Stomach (tissue), 4 donors: ENCODE measurements at regions not wholly inside any gene's neighbourhood (a gene's known extent, or its start where the extent isn't known, plus 50 kb on each side); places are given as distances from the start of the nearest gene placed in this dataset.

Experiments
- EP300 ChIP-seq: sonication (generic); formaldehyde crosslinking; IDR thresholded peaks from one replicate; pipeline ENCODE4 v1.6.1; 2017; ENCODE audit warnings: antibody characterized with exemption
- POLR2A ChIP-seq, 4 donors: fragments of 450-650 bp; IDR thresholded peaks; one replicate each; pipeline ENCODE4 v1.6.1; 2016; ENCODE audit warnings: antibody characterized with exemption in 4 of 4, control low read depth in 2 of 4, mild to moderate bottlenecking in 1 of 4, moderate library complexity in 1 of 4
- POLR2AphosphoS5 ChIP-seq, 3 donors: sonication (generic); formaldehyde crosslinking; IDR thresholded peaks; one replicate each; pipeline ENCODE4 v1.6.1; 2016; ENCODE audit warnings: antibody characterized with exemption in 3 of 3
- TF ChIP-seq, protein P1 (sequence below), 7 experiments: fragments of 450-650 bp in 4 of 7; fragments of 200-600 bp in 3 of 7; sonication (generic) in 3 of 7; IDR thresholded peaks; one replicate each; pipeline ENCODE4 v1.5.1; 2016 to 2019; ENCODE audit warnings: antibody characterized with exemption in 7 of 7, control low read depth in 2 of 7, mild to moderate bottlenecking in 1 of 7

DNA sequence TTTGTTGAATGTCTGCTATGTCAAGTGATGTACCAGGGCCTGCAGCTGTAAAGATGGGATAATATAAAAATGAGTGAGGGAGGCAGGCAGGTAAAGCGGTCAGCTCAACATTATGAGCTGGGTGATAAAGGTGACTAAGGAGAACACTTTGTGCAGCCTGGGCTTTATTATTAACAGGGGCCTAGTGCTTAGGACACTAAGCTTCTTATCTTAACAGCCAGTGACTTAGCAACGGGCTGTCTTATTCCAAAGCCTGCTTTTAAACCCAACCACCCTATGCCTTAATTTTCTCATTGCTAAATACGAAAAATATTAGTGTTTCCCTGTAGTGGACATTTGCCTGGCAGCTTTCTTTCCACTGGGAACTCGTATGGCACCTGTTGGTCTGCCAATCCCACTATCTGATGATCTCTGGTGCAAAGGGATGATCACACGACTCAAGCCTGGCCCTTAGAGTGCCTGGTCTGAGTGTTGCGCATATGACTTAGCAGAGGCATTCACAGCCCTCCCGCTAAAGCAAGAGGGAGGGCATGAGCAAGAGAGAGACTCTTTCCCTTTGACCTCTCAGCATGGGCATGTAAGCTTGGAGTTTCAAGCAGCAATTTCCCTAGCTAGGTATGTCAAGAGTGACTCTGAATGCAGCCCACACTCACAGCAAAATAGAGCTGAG lies 98.6 kb upstream of the PAPPA2 start:
- TF ChIP-seq POLR2AphosphoS5 (IDR thresholded peaks at IDR 0.05) (no peak), POLR2A (IDR thresholded peaks at IDR 0.05) (no peak), EP300 (no peak)
- TF ChIP-seq, protein P1, sequence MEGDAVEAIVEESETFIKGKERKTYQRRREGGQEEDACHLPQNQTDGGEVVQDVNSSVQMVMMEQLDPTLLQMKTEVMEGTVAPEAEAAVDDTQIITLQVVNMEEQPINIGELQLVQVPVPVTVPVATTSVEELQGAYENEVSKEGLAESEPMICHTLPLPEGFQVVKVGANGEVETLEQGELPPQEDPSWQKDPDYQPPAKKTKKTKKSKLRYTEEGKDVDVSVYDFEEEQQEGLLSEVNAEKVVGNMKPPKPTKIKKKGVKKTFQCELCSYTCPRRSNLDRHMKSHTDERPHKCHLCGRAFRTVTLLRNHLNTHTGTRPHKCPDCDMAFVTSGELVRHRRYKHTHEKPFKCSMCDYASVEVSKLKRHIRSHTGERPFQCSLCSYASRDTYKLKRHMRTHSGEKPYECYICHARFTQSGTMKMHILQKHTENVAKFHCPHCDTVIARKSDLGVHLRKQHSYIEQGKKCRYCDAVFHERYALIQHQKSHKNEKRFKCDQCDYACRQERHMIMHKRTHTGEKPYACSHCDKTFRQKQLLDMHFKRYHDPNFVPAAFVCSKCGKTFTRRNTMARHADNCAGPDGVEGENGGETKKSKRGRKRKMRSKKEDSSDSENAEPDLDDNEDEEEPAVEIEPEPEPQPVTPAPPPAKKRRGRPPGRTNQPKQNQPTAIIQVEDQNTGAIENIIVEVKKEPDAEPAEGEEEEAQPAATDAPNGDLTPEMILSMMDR (IDR thresholded peaks at IDR 0.05): no peak
